ENCODE measurements at regions not wholly inside any gene's neighbourhood (a gene's known extent, or its start where the extent isn't known, plus 50 kb on each side); places are given as distances from the start of the nearest gene placed in this dataset.

GRCh38 chr7:126005064-126005463, 1075.4 kb upstream of the POT1 start:
- TF ChIP-seq CTCF (IDR thresholded peaks at IDR 0.05; ENCODE audit: low read depth, low read length), result no peak
- DNase-seq (ENCODE audit: low read depth, low spot score), result no peak
- in situ Hi-C loops (cut with HindIII; ENCODE audit: low sequenced_read_pairs), result no loop called here
- H3K4me3 ChIP-seq (ENCODE audit: low read depth, low read length), result no peak overlapping the region

- in situ Hi-C loops (cut with HindIII; ENCODE audit: low sequenced_read_pairs), result no loop called here
- H3K4me3 ChIP-seq (ENCODE audit: low read depth, low read length), result no peak overlapping the region
- no peak for DNase-seq (ENCODE audit: low read depth, low spot score)
- no peak for TF ChIP-seq CTCF (IDR thresholded peaks at IDR 0.05; ENCODE audit: low read depth, low read length)
Observed at GRCh38 chr7:126001349-126001748, 1071.7 kb upstream of the POT1 start.

DNA sequence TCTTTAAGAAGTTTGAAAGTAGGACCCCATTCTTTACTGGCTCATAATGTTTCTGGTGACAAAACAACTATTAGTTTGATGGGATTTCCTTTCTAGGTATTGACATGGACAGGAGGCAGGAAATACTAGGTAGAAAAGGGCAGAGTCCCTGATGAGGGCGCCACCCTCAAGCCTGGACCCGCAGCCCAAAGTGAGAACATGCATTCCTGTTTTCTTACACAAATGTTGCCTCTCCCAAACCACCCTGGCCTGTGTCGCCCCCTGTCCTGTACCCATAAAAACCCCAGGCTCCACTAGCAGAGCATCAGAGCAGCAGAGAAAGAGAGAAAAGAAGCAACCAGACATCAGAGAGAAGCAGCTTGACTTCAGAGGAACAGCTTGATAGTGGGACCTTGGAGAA, 1055.2 kb upstream of the POT1 start:
- TF ChIP-seq CTCF (IDR thresholded peaks at IDR 0.05; ENCODE audit: low read depth, low read length), result no peak
- no peak overlapping the region for H3K4me3 ChIP-seq (ENCODE audit: low read depth, low read length)
- in situ Hi-C loops (cut with HindIII; ENCODE audit: low sequenced_read_pairs), result no loop called here
- no peak for DNase-seq (ENCODE audit: low read depth, low spot score)

DNA sequence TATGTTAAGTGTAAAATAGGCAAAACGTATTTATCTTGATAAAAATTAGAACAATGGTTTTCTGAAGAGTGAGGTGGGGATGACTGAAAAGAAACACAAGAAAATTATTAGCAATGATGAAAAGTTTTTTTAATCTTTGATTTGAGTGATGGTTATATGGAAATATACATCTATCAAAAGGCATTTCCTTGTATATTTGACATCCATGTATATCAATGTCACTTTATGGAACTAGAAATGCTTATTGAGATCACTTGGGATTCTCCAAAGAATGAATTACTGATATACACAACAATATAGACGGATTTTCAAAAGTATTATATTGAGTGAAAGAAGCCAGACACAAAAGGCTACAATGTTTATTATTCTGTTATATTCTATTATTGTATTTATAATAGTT, 1042.0 kb upstream of the POT1 start:
- in situ Hi-C loops (cut with HindIII; ENCODE audit: low sequenced_read_pairs), result no loop called here
- DNase-seq (ENCODE audit: low read depth, low spot score), result no peak
- TF ChIP-seq CTCF (IDR thresholded peaks at IDR 0.05; ENCODE audit: low read depth, low read length), result no peak
- H3K4me3 ChIP-seq (ENCODE audit: low read depth, low read length), result no peak overlapping the region

- no peak for TF ChIP-seq CTCF (IDR thresholded peaks at IDR 0.05; ENCODE audit: low read depth, low read length)
- in situ Hi-C loops (cut with HindIII; ENCODE audit: low sequenced_read_pairs), result no loop called here
- DNase-seq (ENCODE audit: low read depth, low spot score), result no peak
- no peak overlapping the region for H3K4me3 ChIP-seq (ENCODE audit: low read depth, low read length)
Observed at GRCh38 chr7:125966278-125967048, 1036.8 kb upstream of the POT1 start.

GRCh38 chr7:125934955-125935354, 1005.3 kb upstream of the POT1 start:
- DNase-seq (ENCODE audit: low read depth, low spot score), result no peak
- H3K4me3 ChIP-seq (ENCODE audit: low read depth, low read length), result no peak overlapping the region
- TF ChIP-seq CTCF (IDR thresholded peaks at IDR 0.05; ENCODE audit: low read depth, low read length), result no peak
- in situ Hi-C loops (cut with HindIII; ENCODE audit: low sequenced_read_pairs), result no loop called here
